ENCODE measurements at regions not wholly inside any gene's neighbourhood (a gene's known extent, or its start where the extent isn't known, plus 50 kb on each side); places are given as distances from the start of the nearest gene placed in this dataset.

DNA sequence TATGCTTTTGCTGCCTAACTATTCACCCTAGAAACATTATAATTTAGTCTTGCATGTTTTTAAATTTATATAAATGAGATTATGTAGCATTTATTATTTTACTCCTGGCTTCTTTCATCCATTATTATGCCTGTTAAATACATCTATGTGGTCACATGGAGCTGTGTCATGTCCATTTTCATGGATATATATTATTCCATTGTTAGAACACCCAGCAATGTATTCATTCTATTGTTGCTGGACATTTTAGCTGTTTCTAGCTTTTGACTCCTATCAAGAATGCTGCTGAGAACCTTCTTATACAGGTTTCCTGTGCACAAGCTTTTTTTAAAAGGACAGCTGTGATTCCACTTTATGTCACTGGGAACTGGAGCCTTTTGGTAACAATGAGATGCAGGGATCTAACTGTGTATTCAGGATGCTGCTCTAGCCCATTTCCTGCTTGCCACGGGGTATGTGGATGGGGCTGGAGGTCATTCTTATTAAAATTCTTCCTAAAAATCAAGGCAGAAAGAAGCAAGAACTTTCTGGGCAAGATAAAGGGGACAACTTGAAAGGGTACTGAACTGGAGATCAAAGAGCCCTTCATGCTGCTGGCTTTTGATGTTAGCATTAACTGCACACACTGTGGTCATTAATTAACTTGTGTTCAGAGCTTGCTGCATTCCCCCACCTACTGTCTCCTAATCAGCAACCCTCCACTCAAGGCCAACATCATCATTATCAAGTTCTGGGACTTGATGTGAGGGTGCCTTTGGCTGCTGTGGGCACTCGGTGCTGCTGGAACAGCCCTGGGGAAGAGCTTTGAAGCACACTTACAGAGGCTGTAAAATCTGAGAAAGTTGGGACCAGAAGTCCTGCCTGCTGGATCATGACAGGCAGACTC is 96.6 kb upstream of the AKIRIN2 start:
- DNase-seq = no peak

DNA sequence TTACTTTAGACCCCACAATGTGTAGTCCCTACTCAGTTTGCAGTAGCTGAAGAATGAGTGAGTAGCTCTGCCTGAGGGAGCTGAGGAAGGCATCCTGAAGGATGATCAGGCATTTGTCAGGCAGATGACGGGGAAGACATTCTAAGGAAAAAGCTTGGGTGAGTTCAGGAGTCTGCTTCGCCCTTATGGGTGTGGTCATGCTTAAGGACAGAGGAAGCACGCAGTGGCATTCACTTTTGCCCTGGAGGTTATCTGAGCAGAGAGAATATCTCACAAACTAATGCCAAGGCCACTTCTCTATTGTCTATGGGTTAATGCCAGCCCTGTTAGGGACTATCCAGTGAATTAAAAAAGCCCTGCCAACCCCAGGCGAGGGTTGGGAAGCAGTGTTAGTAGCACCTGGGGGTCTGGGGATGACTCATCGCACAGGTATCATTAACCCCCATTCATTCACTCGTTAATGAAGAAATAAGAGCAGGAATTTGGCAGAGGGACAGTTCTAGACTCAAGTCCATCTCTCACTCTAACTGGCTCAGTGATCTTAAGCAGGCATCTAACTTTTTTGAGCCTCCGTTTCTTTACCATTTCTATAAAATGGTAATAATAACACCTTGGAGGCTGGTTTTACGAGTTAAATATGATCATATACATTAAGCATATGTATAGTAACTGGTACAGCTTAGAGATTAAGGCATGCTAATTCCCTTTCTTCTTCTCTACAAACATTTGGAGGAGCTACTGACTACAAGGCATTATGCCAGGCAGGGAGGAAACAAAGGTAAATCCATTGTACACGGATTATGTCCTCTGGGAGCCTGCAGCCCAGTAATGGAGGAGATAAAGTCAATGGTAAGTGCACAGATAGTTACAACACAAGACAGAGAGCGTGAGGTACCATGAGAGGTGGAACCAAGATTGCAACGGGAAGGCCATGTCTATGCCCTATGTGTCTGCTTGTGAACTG is 93.2 kb upstream of the AKIRIN2 start:
- no peak for DNase-seq

- no peak for DNase-seq
Measured at GRCh38 chr6:87793315-87793714, 91.3 kb upstream of the AKIRIN2 start.

DNA sequence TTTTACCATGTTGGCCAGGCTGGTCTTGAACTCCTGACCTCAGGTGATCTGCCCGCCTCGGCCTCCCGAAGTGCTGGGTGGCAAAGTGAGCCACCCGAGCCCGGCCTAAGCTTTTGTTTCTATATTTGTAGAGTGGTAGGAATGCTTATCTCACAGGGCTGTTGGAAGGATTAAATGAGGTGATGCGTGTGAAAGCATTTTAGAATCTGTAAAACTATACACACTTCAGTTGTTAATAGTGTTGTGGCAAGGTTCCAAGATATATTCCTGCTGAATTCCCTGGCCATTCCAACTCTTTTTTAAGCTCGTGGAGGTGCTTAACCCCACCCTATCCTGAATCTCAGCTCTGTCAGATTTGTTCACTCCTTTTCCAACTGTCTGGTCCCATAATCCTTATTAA is 89.9 kb upstream of the AKIRIN2 start:
- no peak for DNase-seq

DNA sequence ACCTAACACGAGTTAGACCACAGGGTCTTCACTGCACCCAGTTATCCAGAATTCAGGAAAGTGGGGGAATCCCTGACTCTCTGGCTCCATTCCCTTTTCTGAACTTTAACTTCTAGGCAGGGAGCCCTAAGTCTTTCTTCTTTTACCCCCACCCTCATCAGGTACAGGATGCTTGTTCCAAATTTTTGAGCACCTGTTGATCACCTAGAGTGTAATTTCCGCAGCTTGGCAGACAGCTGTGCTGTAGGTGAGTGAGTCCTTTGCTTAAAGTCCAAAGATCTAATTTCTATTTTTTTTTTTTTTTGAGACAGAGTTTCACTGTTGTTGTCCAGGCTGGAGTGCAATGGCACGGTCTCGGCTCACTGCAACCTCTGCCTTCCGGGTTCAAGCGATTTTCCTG is 89.5 kb upstream of the AKIRIN2 start:
- no peak for DNase-seq

GRCh38 chr6:87791029-87791428 is 89.0 kb upstream of the AKIRIN2 start:
- no peak for DNase-seq

- DNase-seq = no peak
Measured at GRCh38 chr6:87789900-87790290, 87.9 kb upstream of the AKIRIN2 start.

- DNase-seq = no peak
Measured at GRCh38 chr6:87789198-87789899, 87.3 kb upstream of the AKIRIN2 start.

GRCh38 chr6:87788141-87788540 is 86.1 kb upstream of the AKIRIN2 start:
- DNase-seq = no peak

DNA sequence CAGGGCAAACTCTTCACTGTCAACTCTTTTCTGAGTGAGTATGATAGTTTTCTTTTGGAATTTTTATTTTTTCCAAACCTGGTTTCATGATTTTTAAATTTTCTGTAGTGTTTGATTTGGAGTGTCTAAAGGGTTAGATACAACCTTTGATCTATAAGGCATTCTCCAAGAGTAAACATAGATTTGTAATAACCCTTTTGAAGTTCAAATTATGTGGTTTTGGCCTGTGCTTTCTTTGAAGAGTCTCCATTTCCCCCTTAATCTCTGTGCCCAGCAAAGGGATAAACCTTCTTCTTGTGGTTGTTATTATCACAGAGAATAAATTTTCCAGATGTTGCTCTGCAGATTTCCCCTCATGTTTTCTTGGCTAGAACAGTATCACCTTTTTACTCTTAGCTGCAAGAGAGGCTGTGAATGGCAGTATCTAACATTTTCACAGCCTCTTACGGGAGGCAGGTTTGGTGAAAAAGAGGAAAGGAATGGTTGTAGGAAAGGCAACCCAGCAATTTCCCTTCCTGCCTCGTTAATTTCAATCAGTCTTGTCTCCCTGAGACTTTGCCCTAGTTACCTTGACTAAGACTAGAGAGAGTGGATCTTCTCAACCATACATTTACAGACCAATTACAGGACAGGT is 83.3 kb upstream of the AKIRIN2 start:
- DNase-seq = no peak

DNA sequence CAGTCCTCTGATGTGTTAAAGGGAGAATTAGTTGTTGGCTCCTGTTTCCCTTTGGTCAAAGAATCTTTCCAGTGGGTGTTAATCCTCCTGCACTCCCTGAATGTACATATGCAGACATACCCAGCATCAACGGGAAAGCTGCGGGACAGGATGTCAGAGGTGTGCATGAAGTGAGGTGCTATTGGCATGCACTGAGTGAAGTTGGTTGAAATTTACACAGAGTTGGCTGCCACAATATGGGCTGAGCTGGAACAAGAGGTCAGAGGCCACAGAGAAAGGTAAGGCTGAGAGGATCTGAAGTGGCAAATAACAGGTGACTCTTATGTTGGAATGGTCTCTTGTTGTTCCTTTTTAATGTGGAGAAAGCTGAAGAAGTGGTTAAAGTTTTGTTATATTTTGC is 82.7 kb upstream of the AKIRIN2 start:
- no peak for DNase-seq

- no peak for DNase-seq
Measured at GRCh38 chr6:87784051-87784450, 82.0 kb upstream of the AKIRIN2 start.

- DNase-seq = no peak
Measured at GRCh38 chr6:87779542-87779941, 77.5 kb upstream of the AKIRIN2 start.

DNA sequence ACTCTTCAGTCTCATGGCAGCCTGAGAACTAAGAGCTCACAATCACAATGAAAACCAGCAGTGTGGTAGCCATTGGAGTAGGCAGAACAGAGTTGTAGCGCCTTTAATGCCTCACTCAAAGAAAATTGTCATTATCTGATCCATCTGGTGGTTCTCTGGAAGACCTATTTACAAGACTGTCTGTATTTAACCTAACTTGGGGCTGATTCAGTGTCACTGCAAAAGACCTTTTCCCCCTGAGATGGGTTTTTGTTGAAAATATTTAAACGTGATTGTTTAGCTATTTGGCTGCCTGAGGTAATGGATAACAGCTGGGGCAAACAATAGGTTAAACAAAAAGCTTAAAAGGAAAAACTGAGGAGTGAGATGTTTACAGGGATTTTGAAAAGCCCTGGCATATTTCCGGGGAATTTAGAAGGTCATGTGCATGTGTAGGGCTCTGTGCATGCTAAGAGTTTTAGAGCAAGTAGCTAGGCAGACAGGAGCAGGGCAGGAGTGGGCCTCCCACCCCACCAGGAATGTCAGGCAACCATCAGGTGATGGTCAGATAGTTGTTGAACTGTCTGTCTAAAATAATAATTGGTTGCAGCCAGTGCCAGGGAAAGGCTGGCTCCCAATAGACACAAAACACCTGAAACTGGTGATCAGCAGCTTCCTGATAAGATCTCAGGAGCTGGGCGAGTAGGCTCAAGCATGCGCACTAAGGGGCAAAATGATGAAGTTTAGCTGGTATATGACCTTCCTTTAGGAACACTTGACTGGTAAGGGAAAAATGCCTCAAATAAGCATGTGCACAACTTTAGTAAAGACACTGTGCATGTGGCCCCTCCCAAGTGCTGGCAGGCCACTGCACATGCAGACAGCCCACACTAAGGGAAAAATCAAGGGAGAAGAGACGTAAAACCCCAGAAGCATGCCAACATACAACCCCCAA is 70.8 kb upstream of the AKIRIN2 start:
- DNase-seq = no peak

DNA sequence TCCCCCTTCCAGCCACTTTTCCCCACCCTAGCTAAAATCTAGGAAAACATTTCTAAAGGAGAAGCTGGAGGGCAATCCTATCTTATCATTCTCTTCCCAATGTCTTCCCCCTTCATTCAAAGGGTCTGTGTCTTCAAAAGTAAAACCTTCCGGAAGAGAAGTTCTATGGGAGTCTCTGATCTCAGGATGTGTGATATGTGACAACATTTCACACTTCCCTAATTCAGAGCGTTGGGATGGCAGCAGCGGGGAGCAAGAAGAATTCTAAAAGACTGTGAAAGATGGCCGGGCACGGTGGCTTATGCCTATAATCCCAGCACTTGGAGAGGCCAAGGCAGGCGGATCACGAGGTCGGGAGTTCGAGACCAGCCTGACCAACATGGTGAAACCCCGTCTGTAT is 65.4 kb upstream of the AKIRIN2 start:
- no peak for DNase-seq

DNA sequence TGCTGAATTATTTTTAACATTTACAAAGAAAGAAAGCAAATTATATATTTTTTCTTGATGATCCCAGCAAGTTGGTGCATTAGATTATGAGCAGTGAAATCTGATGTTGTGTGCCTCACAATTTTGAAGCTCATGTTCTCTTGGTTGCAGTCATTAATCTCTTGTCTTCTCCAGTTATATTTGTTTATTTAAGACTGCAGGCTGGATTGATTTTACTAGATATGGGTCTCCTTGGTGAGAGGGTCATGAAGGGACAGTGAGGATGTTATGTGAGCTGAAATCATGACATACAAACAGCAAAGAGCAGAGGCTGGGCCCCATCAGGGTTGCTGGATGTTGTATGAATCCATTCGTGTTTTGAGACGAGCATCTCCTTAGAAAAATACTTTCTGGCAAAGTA is 64.2 kb upstream of the AKIRIN2 start:
- no peak for DNase-seq

GRCh38 chr6:87763901-87764300 is 61.9 kb upstream of the AKIRIN2 start:
- no peak for DNase-seq

DNA sequence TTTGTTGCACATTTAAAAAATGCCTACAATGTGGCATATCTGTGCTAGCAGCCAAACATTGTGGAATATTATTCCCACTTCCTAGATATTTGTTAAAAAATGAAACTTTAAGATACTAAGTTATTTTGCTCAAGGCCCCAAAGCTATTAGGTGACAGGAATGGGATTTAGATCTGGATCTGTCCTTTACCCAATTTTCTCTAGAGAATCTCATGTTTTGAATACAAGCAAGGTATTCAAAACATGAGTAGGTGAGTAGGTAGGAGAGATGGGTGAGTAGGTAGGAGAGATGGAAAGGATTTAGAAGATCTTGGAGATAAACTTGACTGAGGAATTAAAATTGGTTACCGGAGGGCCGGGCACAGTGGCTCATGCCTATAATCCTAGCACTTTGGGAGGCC is 61.2 kb upstream of the AKIRIN2 start:
- no peak for DNase-seq

DNA sequence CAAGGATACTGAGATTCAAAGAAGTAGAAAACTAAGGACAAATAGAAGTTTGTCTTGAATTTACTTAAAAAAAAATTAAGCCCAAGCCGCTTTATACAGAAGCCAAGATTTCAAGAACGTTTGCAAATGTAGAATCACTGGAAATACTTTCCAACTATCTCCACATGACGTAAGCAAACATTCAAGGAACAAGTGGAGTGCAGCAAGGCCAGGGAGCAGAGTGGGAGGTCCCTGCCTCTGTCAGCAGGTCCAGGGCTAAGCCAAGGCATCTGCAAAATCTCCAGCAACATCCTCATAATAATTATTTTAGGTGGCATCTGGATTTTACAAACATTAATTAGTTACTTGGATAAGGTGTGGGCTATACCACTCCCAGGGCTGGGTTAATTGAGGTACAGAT is 60.1 kb upstream of the AKIRIN2 start:
- no peak for DNase-seq

DNA sequence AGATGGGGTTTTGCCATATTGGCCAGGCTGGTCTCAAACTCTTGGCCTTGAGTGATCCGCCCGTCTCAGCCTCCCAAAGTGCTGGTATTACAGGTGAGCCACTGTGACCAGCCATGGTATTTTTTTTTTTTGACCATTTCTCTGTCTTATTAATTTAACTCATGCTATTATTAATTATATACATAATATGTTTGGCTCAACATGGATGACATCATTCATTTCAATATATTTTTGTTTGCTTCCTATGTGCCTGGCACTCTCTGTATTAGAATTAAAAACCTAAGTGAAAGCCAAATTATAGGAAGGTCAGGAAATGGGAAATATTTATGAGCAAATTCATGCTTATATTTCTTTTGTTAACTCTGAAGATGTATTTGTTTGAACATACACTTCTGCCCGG is 55.8 kb upstream of the AKIRIN2 start:
- DNase-seq = no peak

DNA sequence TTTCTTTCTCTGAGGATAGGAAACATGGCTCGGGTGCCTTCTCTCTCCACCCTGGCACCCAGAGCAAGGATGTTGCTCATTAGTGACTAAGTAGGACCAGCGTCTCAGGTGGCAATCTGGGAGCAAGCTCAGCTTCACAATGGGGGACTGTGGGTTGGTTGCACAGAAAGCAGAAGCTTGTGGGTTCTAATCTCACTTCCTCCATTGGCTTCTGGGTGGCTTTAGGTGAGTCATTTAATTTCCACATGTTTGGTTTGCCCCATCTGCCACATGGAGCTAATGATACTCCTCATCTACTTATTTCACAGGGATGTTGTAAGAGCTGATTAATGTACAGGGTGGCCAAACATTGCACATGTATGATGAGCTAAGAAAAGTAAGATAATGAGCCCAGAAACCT is 54.8 kb upstream of the AKIRIN2 start:
- peak; percentile 62 for DNase-seq

Measured in stimulated activated CD4-positive, alpha-beta T cell treated with anti-CD3 and anti-CD28 coated beads, Interleukin-15, amount 100 ng/mL, for 24 hours (primary cell).